H1 (cell line): ENCODE measurements at regions not wholly inside any gene's neighbourhood (a gene's known extent, or its start where the extent isn't known, plus 50 kb on each side); places are given as distances from the start of the nearest gene placed in this dataset.

Experiments
- CTCF ChIA-PET: fragments of 300-600 bp; sonication (Branson Sonifier 250); formaldehyde crosslinking; loops from one replicate; lab custom pipeline; 2021; ENCODE audit not compliant: partially characterized antibody; lab: Charles Lee
- POLR2A ChIA-PET: fragments of 300-600 bp; sonication (Branson Sonifier 250); formaldehyde crosslinking; loops from one replicate; lab custom pipeline; 2021; ENCODE audit warnings: inconsistent platforms; ENCODE audit not compliant: partially characterized antibody; lab: Charles Lee
- DNase-seq, 2 experiments: peaks; one replicate each; pipeline versions ENCODE4 v3.0.0 to v3.0.0-alpha.2; 2010 to 2022; ENCODE audit warnings: low spot score in 2 of 2, low read depth in 1 of 2, mixed read lengths in 1 of 2
- FAIRE-seq: peaks from 2 replicates; lab custom pipeline; 2011; peaks lifted over from hg19 to GRCh38; lab: Jason Lieb, UNC
- H2AFZ ChIP-seq: 2 replicates; pipeline ENCODE4 v1.8.1; 2012; ENCODE audit warnings: low read length, inconsistent platforms
- H2AK5ac ChIP-seq: 2 replicates; pipeline ENCODE4 v1.6.1; 2013; ENCODE audit warnings: low read depth, low read length
- H2BK120ac ChIP-seq: replicated peaks from 2 replicates; pipeline ENCODE3; 2013; ENCODE audit warnings: low read depth, low read length, inconsistent platforms
- H2BK12ac ChIP-seq: 2 replicates; pipeline ENCODE4 v1.6.1; 2013; ENCODE audit warnings: low read depth, low read length
- H2BK15ac ChIP-seq: 2 replicates; pipeline ENCODE4 v1.6.1; 2013; ENCODE audit warnings: low read length
- H2BK20ac ChIP-seq: 2 replicates; pipeline ENCODE4 v1.6.1; 2013; ENCODE audit warnings: low read length
- H2BK5ac ChIP-seq: 2 replicates; pipeline ENCODE4 v1.6.1; 2013; ENCODE audit warnings: low read depth, low read length
- H3K14ac ChIP-seq: 2 replicates; pipeline ENCODE4 v1.6.1; 2013; ENCODE audit warnings: inconsistent platforms; ENCODE audit not compliant: insufficient read length
- H3K18ac ChIP-seq: 2 replicates; pipeline ENCODE4 v1.6.1; 2013; ENCODE audit warnings: low read length; ENCODE audit errors: extremely low read depth
- H3K23ac ChIP-seq: 2 replicates; pipeline ENCODE4 v1.6.1; 2013; ENCODE audit warnings: inconsistent platforms; ENCODE audit not compliant: insufficient read length
- H3K23me2 ChIP-seq: 2 replicates; pipeline ENCODE4 v1.6.1; 2013; ENCODE audit warnings: low read depth, low read length
- H3K27ac ChIP-seq: 2 replicates; pipeline ENCODE4 v1.6.1; 2011; ENCODE audit warnings: low read depth, low read length, inconsistent platforms
- H3K27me3 ChIP-seq, 4 experiments: replicated peaks in 1 of 4; 1 replicate in 1 of 4; 2 replicates in 3 of 4; pipeline versions ENCODE4 v1.6.1 to v1.8.1; 2011 to 2013; ENCODE audit warnings: low read length in 3 of 4, mild to moderate bottlenecking in 3 of 4, inconsistent platforms in 2 of 4, mixed read lengths in 2 of 4, moderate library complexity in 1 of 4; ENCODE audit not compliant: control insufficient read depth in 3 of 4, insufficient read depth in 3 of 4; ENCODE audit errors: extremely low read depth in 1 of 4
- H3K36me3 ChIP-seq, 4 experiments: 2 replicates each; pipeline versions ENCODE4 v1.6.1 to v1.8.1; 2011 to 2013; ENCODE audit warnings: mild to moderate bottlenecking in 4 of 4, low read length in 3 of 4, moderate library complexity in 2 of 4, control low read depth in 1 of 4, inconsistent platforms in 1 of 4; ENCODE audit not compliant: insufficient read depth in 4 of 4, control insufficient read depth in 2 of 4
- H3K4ac ChIP-seq: replicated peaks from 2 replicates; pipeline ENCODE3; 2013; ENCODE audit warnings: low read length, low read depth, mixed read lengths, inconsistent platforms; ENCODE audit not compliant: insufficient read length
- H3K4me1 ChIP-seq, 4 experiments: replicated peaks in 1 of 4; 1 replicate in 1 of 4; 2 replicates in 3 of 4; pipeline versions ENCODE4 v1.6.1 to v1.8.1; 2011 to 2013; ENCODE audit warnings: low read length in 3 of 4, inconsistent platforms in 2 of 4, mixed read lengths in 1 of 4; ENCODE audit not compliant: insufficient read depth in 4 of 4, control insufficient read depth in 3 of 4
- H3K4me2 ChIP-seq, 2 experiments: 2 replicates each; pipeline versions ENCODE4 v1.6.1 to v1.8.1; 2011 to 2013; ENCODE audit warnings: low read depth in 2 of 2, low read length in 2 of 2, control low read depth in 1 of 2, inconsistent platforms in 1 of 2, mild to moderate bottlenecking in 1 of 2; ENCODE audit not compliant: insufficient read depth in 1 of 2
- H3K4me3 ChIP-seq, 4 experiments: fragments of 200-600, 300-600 bp in 1 of 4; sonication (generic), shearing (Covaris generic), sonication (Bioruptor Twin) in 1 of 4; 2 replicates each; pipeline versions ENCODE4 v1.5.1 to v1.8.1; 2011 to 2016; ENCODE audit warnings: low read length in 4 of 4, low read depth in 3 of 4, control low read depth in 2 of 4, inconsistent platforms in 2 of 4, mild to moderate bottlenecking in 2 of 4, mixed read lengths in 1 of 4, moderate library complexity in 1 of 4; ENCODE audit not compliant: insufficient read depth in 2 of 4; ENCODE audit errors: extremely low read depth in 1 of 4
- H3K56ac ChIP-seq: replicated peaks from 2 replicates; pipeline ENCODE3; 2013; ENCODE audit warnings: low read depth, mild to moderate bottlenecking, mixed read lengths, low read length, inconsistent platforms; ENCODE audit not compliant: insufficient read length
- H3K79me1 ChIP-seq: 2 replicates; pipeline ENCODE4 v1.6.1; 2013; ENCODE audit warnings: low read depth, low read length, control low read depth
- H3K79me2 ChIP-seq, 2 experiments: 2 replicates each; pipeline versions ENCODE4 v1.6.1 to v1.8.1; 2012 to 2013; ENCODE audit warnings: low read length in 2 of 2, mild to moderate bottlenecking in 2 of 2, inconsistent platforms in 1 of 2; ENCODE audit not compliant: insufficient read depth in 2 of 2, control insufficient read depth in 1 of 2
- H3K9ac ChIP-seq, 4 experiments: replicated peaks in 1 of 4; 1 replicate in 1 of 4; 2 replicates in 3 of 4; pipeline versions ENCODE4 v1.6.1 to v1.8.1; 2011 to 2013; ENCODE audit warnings: low read depth in 3 of 4, low read length in 3 of 4, control low read depth in 2 of 4, mild to moderate bottlenecking in 2 of 4, moderate library complexity in 2 of 4, inconsistent platforms in 1 of 4; ENCODE audit errors: extremely low read depth in 1 of 4
- H3K9me3 ChIP-seq, 2 experiments: 2 replicates each; pipeline versions ENCODE4 v1.6.1 to v1.8.1; 2012 to 2013; ENCODE audit warnings: mild to moderate bottlenecking in 2 of 2, moderate library complexity in 2 of 2, control low read depth in 1 of 2, inconsistent platforms in 1 of 2, low read depth in 1 of 2, low read length in 1 of 2, mixed read lengths in 1 of 2; ENCODE audit not compliant: insufficient read depth in 2 of 2
- H4K20me1 ChIP-seq, 2 experiments: replicated peaks in 1 of 2; 2 replicates each; pipeline versions ENCODE3 to v1.8.1; 2011 to 2013; ENCODE audit warnings: inconsistent platforms in 2 of 2, low read length in 2 of 2, mild to moderate bottlenecking in 1 of 2; ENCODE audit not compliant: insufficient read depth in 2 of 2, control insufficient read depth in 1 of 2
- H4K5ac ChIP-seq: 2 replicates; pipeline ENCODE4 v1.6.1; 2013; ENCODE audit warnings: low read length, low read depth, mixed read lengths, inconsistent platforms; ENCODE audit not compliant: insufficient read length
- H4K8ac ChIP-seq: 2 replicates; pipeline ENCODE4 v1.8.0; 2013; ENCODE audit warnings: mild to moderate bottlenecking, moderate library complexity, low read length, inconsistent platforms; ENCODE audit not compliant: insufficient read depth; ENCODE audit errors: extremely low read depth
- H4K91ac ChIP-seq: replicated peaks from 2 replicates; pipeline ENCODE3; 2013; ENCODE audit warnings: low read length, mixed read lengths, inconsistent platforms; ENCODE audit not compliant: insufficient read length
- BACH1 ChIP-seq: IDR thresholded peaks from 2 replicates; pipeline ENCODE4 v1.6.1; 2012; ENCODE audit warnings: low read length, improper control_type of control experiment
- CBX5 ChIP-seq: fragments of 300-800, 300-1000 bp; sonication (generic); IDR thresholded peaks from 2 replicates; pipeline ENCODE4 v1.7.1; 2016; ENCODE audit warnings: antibody characterized with exemption, low read length, low read depth
- CTBP2 ChIP-seq: IDR thresholded peaks from 2 replicates; pipeline ENCODE4 v1.7.0; 2011; ENCODE audit warnings: borderline replicate concordance, mild to moderate bottlenecking, moderate library complexity, mixed read lengths, low read length; ENCODE audit not compliant: insufficient read depth, insufficient read length
- JUN ChIP-seq: IDR thresholded peaks from 2 replicates; pipeline ENCODE4 v1.6.1; 2011; ENCODE audit warnings: low read depth, mild to moderate bottlenecking, improper control_type of control experiment, low read length
- KDM4A ChIP-seq: IDR thresholded peaks from one replicate; pipeline ENCODE4 v1.7.1; 2012; ENCODE audit warnings: low read depth, mild to moderate bottlenecking, moderate library complexity, low read length, inconsistent platforms; ENCODE audit not compliant: severe bottlenecking
- RNF2 ChIP-seq: fragments of 200-900, 300-1000 bp; sonication (generic); IDR thresholded peaks from 2 replicates; pipeline ENCODE4 v1.7.1; 2016; ENCODE audit warnings: borderline replicate concordance, low read depth, mild to moderate bottlenecking, antibody characterized with exemption, low read length; ENCODE audit not compliant: poor library complexity, severe bottlenecking; ENCODE audit errors: missing control alignments
- SIRT6 ChIP-seq: IDR thresholded peaks from one replicate; pipeline ENCODE4 v1.7.1; 2012; ENCODE audit warnings: low read length, inconsistent platforms
- SP1 ChIP-seq: IDR thresholded peaks from 2 replicates; pipeline ENCODE4 v1.6.1; 2011; ENCODE audit warnings: low read depth, low read length
- SUZ12 ChIP-seq: fragments of 200-600 bp; sonication (generic); IDR thresholded peaks from 2 replicates; pipeline ENCODE4 v1.6.1; 2012; ENCODE audit warnings: mild to moderate bottlenecking, inconsistent platforms, low read length, moderate library complexity, mixed read lengths
- TEAD4 ChIP-seq: IDR thresholded peaks from 2 replicates; pipeline ENCODE4 v1.6.1; 2012; ENCODE audit warnings: low read depth, low read length, inconsistent platforms, mixed read lengths
- ZNF274 ChIP-seq: IDR thresholded peaks from 2 replicates; pipeline ENCODE4 v1.7.0; 2012; ENCODE audit warnings: low read length, borderline replicate concordance; ENCODE audit errors: extremely low read depth

- Histone ChIP-seq H3K27me3 (no peaks in the 10 kb centered on the region), H3K18ac (no peak overlapping the region), H2BK120ac (no peak overlapping the region), H3K27ac (no peak overlapping the region), H2AFZ (no peak overlapping the region), H2BK15ac (no peak overlapping the region), H2AK5ac (no peak overlapping the region), H2BK20ac (no peak overlapping the region), H3K79me2 (no peaks in the 10 kb centered on the region), H3K4me3 (no peak overlapping the region), H3K36me3 (no peaks in the 10 kb centered on the region), H4K8ac (no peak overlapping the region), H4K20me1 (no peaks in the 10 kb centered on the region), H3K9me3 (no peaks in the 10 kb centered on the region), H3K23ac (no peak overlapping the region), H3K4me2 (no peak overlapping the region), H3K79me1 (no peaks in the 10 kb centered on the region), H4K5ac (no peak overlapping the region), H3K23me2 (no peaks in the 10 kb centered on the region), H3K4me1 (no peaks in the 10 kb centered on the region), H3K9ac (no peak overlapping the region), H2BK5ac (no peak overlapping the region), H4K91ac (no peak overlapping the region), H3K14ac (no peak overlapping the region), H2BK12ac (no peak overlapping the region), H3K4ac (no peak overlapping the region), H3K56ac (no peak overlapping the region)
- ChIA-PET POLR2A (no interaction called here), CTCF (no interaction called here)
- DNase-seq = no peak
- no peak for FAIRE-seq
- no peak for TF ChIP-seq TEAD4
- no peak for TF ChIP-seq JUN
- TF ChIP-seq CTBP2 = no peak
- no peak for TF ChIP-seq CBX5
- no peak for TF ChIP-seq SIRT6
- TF ChIP-seq RNF2 = no peak
- no peak for TF ChIP-seq KDM4A
- no peak for TF ChIP-seq SP1
- TF ChIP-seq BACH1 = no peak
- TF ChIP-seq ZNF274 = no peak
- TF ChIP-seq SUZ12 = no peak
Measured at GRCh38 chr1:78745111-78745510, 95.5 kb downstream of the IFI44 start.
